Gastrocnemius medialis (tissue), 4 donors: ENCODE measurements at regions not wholly inside any gene's neighbourhood (a gene's known extent, or its start where the extent isn't known, plus 50 kb on each side); places are given as distances from the start of the nearest gene placed in this dataset.

Experiments used
- POLR2A ChIP-seq, 2 donors: fragments of 450-650 bp; IDR thresholded peaks; one replicate each; pipeline ENCODE4 v1.6.1; 2017; ENCODE audit warnings: antibody characterized with exemption in 2 of 2, mild to moderate bottlenecking in 2 of 2, moderate library complexity in 2 of 2
- TF ChIP-seq, protein P1 (sequence below), 5 experiments: fragments of 450-650 bp in 3 of 5; fragments of 200-600 bp in 2 of 5; sonication (generic) in 2 of 5; IDR thresholded peaks in 4 of 5; conservative IDR thresholded peaks in 1 of 5; 1 replicate in 4 of 5; 2 replicates in 1 of 5; pipeline ENCODE4 v1.5.1; 2016 to 2019; ENCODE audit warnings: antibody characterized with exemption in 5 of 5, mild to moderate bottlenecking in 3 of 5, moderate library complexity in 3 of 5

GRCh38 chr2:19644763-19645162, 257.0 kb downstream of the TTC32 start:
- TF ChIP-seq, protein P1, sequence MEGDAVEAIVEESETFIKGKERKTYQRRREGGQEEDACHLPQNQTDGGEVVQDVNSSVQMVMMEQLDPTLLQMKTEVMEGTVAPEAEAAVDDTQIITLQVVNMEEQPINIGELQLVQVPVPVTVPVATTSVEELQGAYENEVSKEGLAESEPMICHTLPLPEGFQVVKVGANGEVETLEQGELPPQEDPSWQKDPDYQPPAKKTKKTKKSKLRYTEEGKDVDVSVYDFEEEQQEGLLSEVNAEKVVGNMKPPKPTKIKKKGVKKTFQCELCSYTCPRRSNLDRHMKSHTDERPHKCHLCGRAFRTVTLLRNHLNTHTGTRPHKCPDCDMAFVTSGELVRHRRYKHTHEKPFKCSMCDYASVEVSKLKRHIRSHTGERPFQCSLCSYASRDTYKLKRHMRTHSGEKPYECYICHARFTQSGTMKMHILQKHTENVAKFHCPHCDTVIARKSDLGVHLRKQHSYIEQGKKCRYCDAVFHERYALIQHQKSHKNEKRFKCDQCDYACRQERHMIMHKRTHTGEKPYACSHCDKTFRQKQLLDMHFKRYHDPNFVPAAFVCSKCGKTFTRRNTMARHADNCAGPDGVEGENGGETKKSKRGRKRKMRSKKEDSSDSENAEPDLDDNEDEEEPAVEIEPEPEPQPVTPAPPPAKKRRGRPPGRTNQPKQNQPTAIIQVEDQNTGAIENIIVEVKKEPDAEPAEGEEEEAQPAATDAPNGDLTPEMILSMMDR (IDR thresholded peaks at IDR 0.05 in 4 of 5, conservative IDR thresholded peaks at IDR 0.05 in 1 of 5) = no peak
- TF ChIP-seq POLR2A (IDR thresholded peaks at IDR 0.05) = no peak
